ENCODE measurements at regions not wholly inside any gene's neighbourhood (a gene's known extent, or its start where the extent isn't known, plus 50 kb on each side); places are given as distances from the start of the nearest gene placed in this dataset.
"Not testable (repeated sequence)": the region's sequence is repeated elsewhere in the genome, so short reads cannot be mapped to it uniquely, and the experiment has no call there.

DNA sequence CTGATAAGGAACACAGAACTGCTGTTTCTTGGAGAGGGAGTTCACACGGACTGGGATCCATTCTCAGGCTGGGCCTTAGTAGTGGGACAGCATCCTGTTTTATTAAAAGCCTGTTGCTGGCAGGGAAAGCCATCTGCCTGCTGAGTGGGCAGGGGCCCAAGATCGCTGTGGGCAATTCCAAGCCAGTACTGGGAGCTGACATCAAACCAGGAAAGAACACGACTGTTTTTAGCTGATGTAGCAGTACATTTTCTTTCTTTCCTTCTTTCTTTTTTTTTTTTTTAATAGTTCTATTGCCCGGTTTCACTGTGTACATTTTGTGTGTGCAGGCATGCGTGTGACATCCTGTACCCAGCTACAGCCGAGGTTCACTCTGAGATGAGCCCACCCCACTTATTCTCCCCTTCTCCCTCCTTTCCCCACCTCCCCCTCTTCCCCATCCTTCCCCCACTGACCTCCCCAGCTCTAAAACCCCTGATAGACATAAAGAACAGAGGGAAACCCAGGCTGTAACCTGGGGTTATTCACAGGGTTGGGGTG, 143.5 kb upstream of the PLGLB2 start:
- intact Hi-C loops (cut with micrococcal nuclease); DNase-seq (ENCODE audit: low spot score); H3K4me1 Mint-ChIP-seq (ENCODE audit: low read depth); H3K36me3 Mint-ChIP-seq (ENCODE audit: low read depth); H3K27ac Mint-ChIP-seq; H3K9me3 Mint-ChIP-seq; H3K4me3 Mint-ChIP-seq (ENCODE audit: low read depth); H3K27me3 Mint-ChIP-seq (ENCODE audit: low read depth): not testable (repeated sequence)

GRCh38 chr2:87604980-87605379, 142.9 kb upstream of the PLGLB2 start:
- H3K4me1 Mint-ChIP-seq (ENCODE audit: low read depth); H3K27me3 Mint-ChIP-seq (ENCODE audit: low read depth); H3K36me3 Mint-ChIP-seq (ENCODE audit: low read depth); DNase-seq (ENCODE audit: low spot score); H3K27ac Mint-ChIP-seq; H3K9me3 Mint-ChIP-seq; intact Hi-C loops (cut with micrococcal nuclease); H3K4me3 Mint-ChIP-seq (ENCODE audit: low read depth): not testable (repeated sequence)

DNA sequence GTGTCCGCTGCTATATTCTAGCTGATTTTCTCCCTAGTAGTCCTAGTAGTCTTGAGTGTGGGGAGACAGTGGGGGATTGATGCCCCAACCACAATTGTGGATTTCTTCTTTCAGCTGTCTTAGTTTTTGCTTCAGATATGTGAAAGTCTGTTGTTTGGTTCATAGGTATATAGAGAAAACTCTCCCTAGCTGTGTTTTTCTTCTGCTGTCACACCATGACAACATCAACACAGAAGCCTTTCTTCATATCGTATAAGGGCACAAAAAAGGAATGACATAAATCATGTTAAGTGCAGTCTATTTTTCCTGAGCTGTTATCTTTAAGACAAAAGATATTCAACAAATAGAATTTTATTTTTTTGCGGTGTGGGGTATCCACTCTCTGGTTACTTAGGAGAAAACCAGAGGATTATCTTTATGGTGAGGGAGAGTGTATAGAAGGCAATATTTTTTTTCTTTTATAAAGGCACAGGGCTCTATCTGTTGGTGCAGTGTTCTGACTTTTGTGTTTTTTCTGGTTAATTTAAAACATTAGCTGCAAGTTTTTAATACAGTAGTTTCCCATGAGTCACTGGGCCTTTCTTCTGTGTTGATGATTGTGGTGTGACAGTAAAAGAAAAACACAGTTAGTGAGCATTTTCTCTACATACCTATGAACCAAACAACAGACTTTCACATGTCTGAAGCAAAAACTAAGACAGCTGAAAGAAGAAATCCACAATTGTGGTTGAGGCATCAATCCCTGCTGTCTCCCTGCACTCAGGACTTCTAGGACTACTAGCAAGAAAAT, 139.3 kb upstream of the PLGLB2 start:
- intact Hi-C loops (cut with micrococcal nuclease); H3K9me3 Mint-ChIP-seq; H3K27me3 Mint-ChIP-seq (ENCODE audit: low read depth); H3K4me3 Mint-ChIP-seq (ENCODE audit: low read depth); H3K36me3 Mint-ChIP-seq (ENCODE audit: low read depth); H3K27ac Mint-ChIP-seq; H3K4me1 Mint-ChIP-seq (ENCODE audit: low read depth); DNase-seq (ENCODE audit: low spot score): not testable (repeated sequence)

DNA sequence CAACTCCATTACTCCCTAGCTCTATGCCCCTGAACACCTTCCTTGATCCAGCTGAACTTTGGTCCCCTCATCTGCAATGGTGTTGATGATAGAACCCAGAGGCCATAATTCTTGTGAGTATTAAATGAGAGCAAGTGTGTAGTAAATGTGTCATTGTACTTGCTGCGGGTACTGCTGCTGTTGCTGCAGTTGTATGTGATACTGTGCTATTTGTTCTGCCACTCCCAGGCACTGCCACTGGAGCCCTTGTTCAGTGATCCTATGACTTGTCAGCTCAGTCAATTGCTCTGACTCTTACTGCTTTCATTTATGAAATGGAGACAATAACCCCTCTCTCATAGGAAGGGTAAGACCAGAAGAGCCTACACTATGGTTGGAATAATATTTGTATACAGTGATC, 136.9 kb upstream of the PLGLB2 start:
- H3K27me3 Mint-ChIP-seq (ENCODE audit: low read depth); DNase-seq (ENCODE audit: low spot score); intact Hi-C loops (cut with micrococcal nuclease); H3K9me3 Mint-ChIP-seq; H3K27ac Mint-ChIP-seq; H3K4me1 Mint-ChIP-seq (ENCODE audit: low read depth); H3K36me3 Mint-ChIP-seq (ENCODE audit: low read depth); H3K4me3 Mint-ChIP-seq (ENCODE audit: low read depth): not testable (repeated sequence)

GRCh38 chr2:87611416-87611815, 136.5 kb upstream of the PLGLB2 start:
- H3K27ac Mint-ChIP-seq; H3K9me3 Mint-ChIP-seq; H3K4me3 Mint-ChIP-seq (ENCODE audit: low read depth); H3K36me3 Mint-ChIP-seq (ENCODE audit: low read depth); intact Hi-C loops (cut with micrococcal nuclease); H3K27me3 Mint-ChIP-seq (ENCODE audit: low read depth); H3K4me1 Mint-ChIP-seq (ENCODE audit: low read depth); DNase-seq (ENCODE audit: low spot score): not testable (repeated sequence)

GRCh38 chr2:87611956-87612355, 135.9 kb upstream of the PLGLB2 start:
- H3K27me3 Mint-ChIP-seq (ENCODE audit: low read depth); H3K4me1 Mint-ChIP-seq (ENCODE audit: low read depth); H3K27ac Mint-ChIP-seq; H3K36me3 Mint-ChIP-seq (ENCODE audit: low read depth); DNase-seq (ENCODE audit: low spot score); H3K4me3 Mint-ChIP-seq (ENCODE audit: low read depth); H3K9me3 Mint-ChIP-seq; intact Hi-C loops (cut with micrococcal nuclease): not testable (repeated sequence)

DNA sequence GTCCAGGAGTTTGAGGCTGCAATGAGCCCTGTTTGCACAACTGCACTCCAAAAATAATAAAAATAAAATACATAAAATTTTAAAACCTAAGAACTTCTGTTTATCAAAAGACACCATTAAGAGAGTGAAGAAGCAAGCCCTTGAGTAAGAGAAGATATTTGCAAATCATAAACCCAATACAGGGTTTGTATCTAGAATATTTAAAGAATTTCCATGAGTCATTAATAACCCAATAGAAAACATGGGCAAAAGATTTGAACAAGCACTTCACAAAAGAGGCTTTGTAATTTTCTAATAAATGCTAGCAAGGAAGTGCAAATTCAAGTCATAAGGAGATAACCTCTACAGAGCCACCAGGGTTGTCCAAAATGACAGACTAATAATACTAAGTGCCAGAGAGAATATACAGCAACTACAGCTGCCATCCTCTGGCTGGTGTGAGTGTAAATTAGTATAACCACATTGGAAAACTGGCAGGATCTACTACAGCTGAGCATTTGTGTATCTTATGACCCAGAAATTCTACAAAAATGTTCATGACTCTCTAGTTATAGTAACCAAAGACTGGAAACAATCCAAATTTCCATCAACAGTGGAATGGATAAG, 133.0 kb upstream of the PLGLB2 start:
- DNase-seq (ENCODE audit: low spot score); H3K36me3 Mint-ChIP-seq (ENCODE audit: low read depth); H3K27ac Mint-ChIP-seq; H3K4me1 Mint-ChIP-seq (ENCODE audit: low read depth); H3K27me3 Mint-ChIP-seq (ENCODE audit: low read depth); H3K9me3 Mint-ChIP-seq; intact Hi-C loops (cut with micrococcal nuclease); H3K4me3 Mint-ChIP-seq (ENCODE audit: low read depth): not testable (repeated sequence)

- DNase-seq (ENCODE audit: low spot score); H3K27me3 Mint-ChIP-seq (ENCODE audit: low read depth); H3K9me3 Mint-ChIP-seq; H3K36me3 Mint-ChIP-seq (ENCODE audit: low read depth); H3K27ac Mint-ChIP-seq; intact Hi-C loops (cut with micrococcal nuclease); H3K4me3 Mint-ChIP-seq (ENCODE audit: low read depth); H3K4me1 Mint-ChIP-seq (ENCODE audit: low read depth): not testable (repeated sequence)
Measured at GRCh38 chr2:87619121-87619520, 128.8 kb upstream of the PLGLB2 start.

GRCh38 chr2:87621139-87621538, 126.7 kb upstream of the PLGLB2 start:
- H3K27ac Mint-ChIP-seq; DNase-seq (ENCODE audit: low spot score); H3K4me1 Mint-ChIP-seq (ENCODE audit: low read depth); H3K9me3 Mint-ChIP-seq; H3K27me3 Mint-ChIP-seq (ENCODE audit: low read depth); intact Hi-C loops (cut with micrococcal nuclease); H3K36me3 Mint-ChIP-seq (ENCODE audit: low read depth); H3K4me3 Mint-ChIP-seq (ENCODE audit: low read depth): not testable (repeated sequence)

- H3K27me3 Mint-ChIP-seq (ENCODE audit: low read depth); H3K4me3 Mint-ChIP-seq (ENCODE audit: low read depth); DNase-seq (ENCODE audit: low spot score); H3K27ac Mint-ChIP-seq; H3K36me3 Mint-ChIP-seq (ENCODE audit: low read depth); H3K9me3 Mint-ChIP-seq; intact Hi-C loops (cut with micrococcal nuclease); H3K4me1 Mint-ChIP-seq (ENCODE audit: low read depth): not testable (repeated sequence)
Measured at GRCh38 chr2:87622720-87623119, 125.2 kb upstream of the PLGLB2 start.

GRCh38 chr2:87629491-87630458, 118.1 kb upstream of the PLGLB2 start:
- not testable (repeated sequence) for H3K9me3 Mint-ChIP-seq; H3K27me3 Mint-ChIP-seq (ENCODE audit: low read depth)

GRCh38 chr2:87630892-87631291, 117.0 kb upstream of the PLGLB2 start:
- H3K27ac Mint-ChIP-seq; H3K27me3 Mint-ChIP-seq (ENCODE audit: low read depth); H3K9me3 Mint-ChIP-seq; intact Hi-C loops (cut with micrococcal nuclease); H3K36me3 Mint-ChIP-seq (ENCODE audit: low read depth); H3K4me3 Mint-ChIP-seq (ENCODE audit: low read depth); DNase-seq (ENCODE audit: low spot score): not testable (repeated sequence)
- peaks cover 16% of the 10 kb centered on the region for H3K4me1 Mint-ChIP-seq (ENCODE audit: low read depth)

More at GRCh38 chr2:87629491-87630458, 118.1 kb upstream of the PLGLB2 start:
- H3K4me3 Mint-ChIP-seq (ENCODE audit: low read depth); DNase-seq (ENCODE audit: low spot score); intact Hi-C loops (cut with micrococcal nuclease); H3K36me3 Mint-ChIP-seq (ENCODE audit: low read depth): not testable (repeated sequence)
- Mint-ChIP-seq H3K27ac (peak overlapping the region; percentile 69), H3K4me1 (ENCODE audit: low read depth) (peaks cover 14% of the 10 kb centered on the region)

Data from activated T-helper 2 cell treated with anti-CD3 and anti-CD28 coated beads, Interferon-gamma antibody, Interleukin-2, Interleukin-4, amounts not matched to agents 10 μg/mL and 5 μg/mL and 100 μg/mL, durations not matched to agents 14 hours and 24 hours and 36 hours (primary cell).